OCI-LY1 (cell line): ENCODE measurements at regions not wholly inside any gene's neighbourhood (a gene's known extent, or its start where the extent isn't known, plus 50 kb on each side); places are given as distances from the start of the nearest gene placed in this dataset.

Source experiments
- H2AFZ ChIP-seq: fragments of 200-600 bp; sonication (generic), shearing (Covaris generic); 2 replicates; pipeline ENCODE4 v1.6.0; 2014; ENCODE audit warnings: antibody characterized with exemption, mild to moderate bottlenecking, low read length
- H3F3A ChIP-seq: fragments of 200-600 bp; sonication (generic), shearing (Covaris generic); 2 replicates; pipeline ENCODE4 v1.6.0; 2014; ENCODE audit warnings: mild to moderate bottlenecking, antibody characterized with exemption, low read length, moderate library complexity; ENCODE audit not compliant: insufficient read depth
- H3K27ac ChIP-seq: fragments of 200-600 bp; sonication (generic); 2 replicates; pipeline ENCODE4 v1.5.1; 2014; ENCODE audit warnings: low read length, mixed run types, mild to moderate bottlenecking, low read depth; ENCODE audit not compliant: poor library complexity, severe bottlenecking
- H3K27me3 ChIP-seq: fragments of 200-600 bp; sonication (generic); 2 replicates; pipeline ENCODE4 v1.6.0; 2014; ENCODE audit warnings: antibody characterized with exemption, mild to moderate bottlenecking, low read length, moderate library complexity; ENCODE audit not compliant: insufficient read depth
- H3K36me3 ChIP-seq: fragments of 200-600 bp; sonication (generic); 2 replicates; pipeline ENCODE4 v1.6.1; 2014; ENCODE audit warnings: mild to moderate bottlenecking, antibody characterized with exemption, low read length, moderate library complexity, mixed read lengths; ENCODE audit not compliant: insufficient read depth
- H3K4me1 ChIP-seq: fragments of 200-600 bp; sonication (generic); 2 replicates; pipeline ENCODE4 v1.5.1; 2014; ENCODE audit warnings: mild to moderate bottlenecking, low read length, moderate library complexity; ENCODE audit not compliant: insufficient read depth, severe bottlenecking
- H3K4me2 ChIP-seq: fragments of 200-600 bp; sonication (generic), shearing (Covaris generic); 2 replicates; pipeline ENCODE4 v1.6.1; 2014; ENCODE audit warnings: low read length
- H3K4me3 ChIP-seq: fragments of 200-600 bp; sonication (generic); 2 replicates; pipeline ENCODE4 v1.5.1; 2014; ENCODE audit warnings: low read length, low read depth, mild to moderate bottlenecking, mixed read lengths; ENCODE audit not compliant: poor library complexity, severe bottlenecking
- H3K79me2 ChIP-seq: fragments of 200-600 bp; shearing (Covaris generic); 2 replicates; pipeline ENCODE4 v1.6.1; 2016; ENCODE audit warnings: mixed run types, low read length, mixed read lengths; ENCODE audit not compliant: insufficient read depth
- H3K9ac ChIP-seq: fragments of 200-600 bp; sonication (generic), shearing (Covaris generic); 2 replicates; pipeline ENCODE4 v1.6.1; 2014; ENCODE audit warnings: mild to moderate bottlenecking, low read length, mixed read lengths
- H3K9me2 ChIP-seq: fragments of 200-600 bp; sonication (generic), shearing (Covaris generic); 2 replicates; pipeline ENCODE4 v1.6.1; 2014; ENCODE audit warnings: low read depth, mild to moderate bottlenecking, low read length, mixed read lengths
- H3K9me3 ChIP-seq: fragments of 200-600 bp; shearing (Covaris generic); 2 replicates; pipeline ENCODE4 v1.6.1; 2014; ENCODE audit warnings: low read length, mixed read lengths
- H4K20me1 ChIP-seq: fragments of 200-600 bp; sonication (generic), shearing (Covaris generic); 2 replicates; pipeline ENCODE4 v1.6.0; 2016; ENCODE audit warnings: mild to moderate bottlenecking, low read length; ENCODE audit not compliant: insufficient read depth
- EZH2 ChIP-seq: fragments of 200-600 bp; sonication (generic), shearing (Covaris generic); IDR thresholded peaks from 2 replicates; pipeline ENCODE4 v1.8.0; 2017; ENCODE audit warnings: borderline replicate concordance, mixed run types, mild to moderate bottlenecking, antibody characterized with exemption, low read length, moderate library complexity, mixed read lengths
- TF ChIP-seq, protein P1 (sequence below): fragments of 200-600 bp; sonication (generic), shearing (Covaris generic); IDR thresholded peaks from 2 replicates; pipeline ENCODE4 v1.5.1; 2017; ENCODE audit warnings: mild to moderate bottlenecking, antibody characterized with exemption, low read length, moderate library complexity, mixed read lengths

DNA sequence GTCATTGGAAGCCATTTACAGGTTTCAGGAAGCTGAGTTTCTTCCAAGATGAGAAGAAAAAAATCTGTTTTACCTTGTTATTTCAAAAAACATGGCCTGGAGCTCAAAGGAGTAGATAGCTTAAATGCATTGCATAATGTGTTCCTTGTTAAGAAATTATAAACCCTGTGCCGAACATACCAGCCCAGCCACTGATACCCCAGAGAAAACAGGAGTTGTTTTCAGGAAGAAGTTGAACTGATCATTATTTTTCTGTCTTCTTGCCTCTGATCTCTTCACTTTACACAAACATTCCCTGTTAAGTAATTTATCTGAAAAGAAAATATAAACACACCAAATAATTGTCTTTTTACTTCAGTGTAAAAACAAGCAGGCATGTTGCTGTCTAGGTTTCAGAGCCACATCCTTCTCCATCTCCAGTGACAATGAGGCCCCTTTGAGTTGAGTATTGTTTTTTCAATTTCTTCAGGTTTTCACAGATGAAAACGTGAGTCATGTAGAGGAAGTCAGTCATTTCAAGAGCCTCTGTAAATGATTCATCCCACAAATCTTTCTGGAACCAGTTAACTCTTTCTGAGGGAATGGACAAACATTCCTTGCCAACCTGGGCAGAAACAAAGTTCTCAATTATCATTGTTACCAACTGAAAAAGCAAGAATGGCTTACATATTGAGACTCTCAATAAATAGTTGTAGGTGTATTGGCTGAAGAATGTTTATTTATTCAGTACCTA lies 244.2 kb downstream of the IPMK start:
- Histone ChIP-seq H3K4me1 (no peaks in the 10 kb centered on the region), H3K9me3 (no peaks in the 10 kb centered on the region), H3F3A (no peaks in the 10 kb centered on the region), H3K27ac (no peak overlapping the region), H3K79me2 (no peaks in the 10 kb centered on the region), H4K20me1 (no peaks in the 10 kb centered on the region), H2AFZ (no peak overlapping the region), H3K36me3 (no peaks in the 10 kb centered on the region), H3K4me2 (no peak overlapping the region), H3K9me2 (no peaks in the 10 kb centered on the region), H3K4me3 (no peak overlapping the region), H3K9ac (no peak overlapping the region), H3K27me3 (no peaks in the 10 kb centered on the region)
- TF ChIP-seq, protein P1, sequence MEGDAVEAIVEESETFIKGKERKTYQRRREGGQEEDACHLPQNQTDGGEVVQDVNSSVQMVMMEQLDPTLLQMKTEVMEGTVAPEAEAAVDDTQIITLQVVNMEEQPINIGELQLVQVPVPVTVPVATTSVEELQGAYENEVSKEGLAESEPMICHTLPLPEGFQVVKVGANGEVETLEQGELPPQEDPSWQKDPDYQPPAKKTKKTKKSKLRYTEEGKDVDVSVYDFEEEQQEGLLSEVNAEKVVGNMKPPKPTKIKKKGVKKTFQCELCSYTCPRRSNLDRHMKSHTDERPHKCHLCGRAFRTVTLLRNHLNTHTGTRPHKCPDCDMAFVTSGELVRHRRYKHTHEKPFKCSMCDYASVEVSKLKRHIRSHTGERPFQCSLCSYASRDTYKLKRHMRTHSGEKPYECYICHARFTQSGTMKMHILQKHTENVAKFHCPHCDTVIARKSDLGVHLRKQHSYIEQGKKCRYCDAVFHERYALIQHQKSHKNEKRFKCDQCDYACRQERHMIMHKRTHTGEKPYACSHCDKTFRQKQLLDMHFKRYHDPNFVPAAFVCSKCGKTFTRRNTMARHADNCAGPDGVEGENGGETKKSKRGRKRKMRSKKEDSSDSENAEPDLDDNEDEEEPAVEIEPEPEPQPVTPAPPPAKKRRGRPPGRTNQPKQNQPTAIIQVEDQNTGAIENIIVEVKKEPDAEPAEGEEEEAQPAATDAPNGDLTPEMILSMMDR, result no peak
- no peak for TF ChIP-seq EZH2

DNA sequence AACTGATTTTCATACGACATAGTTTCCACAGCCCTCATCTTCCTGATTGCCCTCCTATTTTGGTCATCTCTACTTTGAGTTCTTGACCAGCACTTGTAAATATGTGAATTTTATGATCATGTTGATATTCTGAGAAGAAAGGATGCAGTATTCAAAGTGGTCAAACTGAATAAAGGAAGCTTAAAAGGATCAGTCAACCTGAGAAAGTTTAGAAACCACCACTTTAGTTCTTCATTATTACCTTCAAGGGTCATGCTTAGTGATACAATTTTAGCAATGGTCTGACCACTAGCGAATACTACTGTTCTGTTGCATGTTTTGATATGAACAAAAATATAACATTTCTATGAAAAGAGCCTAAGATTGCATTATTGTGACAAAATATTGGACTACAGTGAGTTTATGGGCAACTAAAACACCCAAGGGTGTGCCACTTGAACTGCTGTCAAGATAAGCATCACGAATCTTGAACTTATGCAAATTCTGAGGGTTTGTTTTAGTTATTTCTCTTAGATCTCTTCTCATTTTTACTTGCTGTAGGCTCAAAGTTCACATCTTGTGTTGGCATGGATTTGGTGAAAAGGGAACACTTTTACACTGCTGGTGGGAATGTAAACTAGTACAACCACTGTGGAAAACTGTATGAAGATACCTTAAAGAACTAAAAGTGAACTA lies 247.7 kb downstream of the IPMK start:
- no peaks in the 10 kb centered on the region for H3K27me3 ChIP-seq
- H3K9ac ChIP-seq, result no peak overlapping the region
- H3K4me2 ChIP-seq, result no peak overlapping the region
- H2AFZ ChIP-seq, result no peak overlapping the region
- no peaks in the 10 kb centered on the region for H3F3A ChIP-seq
- H3K9me2 ChIP-seq, result no peaks in the 10 kb centered on the region
- H3K36me3 ChIP-seq, result no peaks in the 10 kb centered on the region
- H3K4me1 ChIP-seq, result no peaks in the 10 kb centered on the region
- no peaks in the 10 kb centered on the region for H4K20me1 ChIP-seq
- TF ChIP-seq, protein P1, result no peak
- no peak for TF ChIP-seq EZH2
- H3K27ac ChIP-seq, result no peak overlapping the region
- no peaks in the 10 kb centered on the region for H3K9me3 ChIP-seq
- H3K79me2 ChIP-seq, result no peaks in the 10 kb centered on the region
- no peak overlapping the region for H3K4me3 ChIP-seq

DNA sequence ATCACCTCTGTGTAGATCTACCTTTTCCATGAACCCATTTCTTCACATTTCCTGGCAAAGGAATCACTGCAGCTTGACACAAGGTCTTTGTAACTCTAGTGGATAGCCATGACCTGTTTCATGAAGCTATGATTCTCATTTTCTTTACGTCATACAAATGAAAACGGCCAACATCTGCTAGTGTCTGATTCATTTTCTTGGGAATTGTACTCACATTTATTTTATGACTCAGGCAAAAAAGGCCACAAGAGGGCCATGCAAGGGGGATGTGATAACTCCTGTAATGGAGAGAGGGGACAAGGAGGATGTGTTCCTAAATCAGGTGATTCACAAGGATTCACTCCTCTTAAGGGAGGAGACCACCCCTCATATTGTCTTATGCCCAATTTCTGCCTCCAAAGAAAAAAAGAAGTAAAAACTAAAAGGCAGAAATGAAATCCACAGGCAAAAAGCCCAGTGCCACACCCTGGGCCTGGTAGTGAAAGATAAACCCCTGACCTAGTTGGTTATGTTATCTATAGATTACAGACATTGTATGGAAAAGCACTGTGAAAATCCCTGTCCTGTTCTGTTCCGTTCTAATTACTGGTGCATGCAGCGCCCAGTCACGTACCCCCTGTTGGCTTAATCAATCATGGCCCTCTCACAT lies 249.9 kb downstream of the IPMK start:
- Histone ChIP-seq H3K27ac (no peak overlapping the region), H3K9ac (no peak overlapping the region), H3K27me3 (no peaks in the 10 kb centered on the region), H3K4me3 (no peak overlapping the region), H2AFZ (no peak overlapping the region), H3K4me1 (no peaks in the 10 kb centered on the region), H3K36me3 (no peaks in the 10 kb centered on the region), H3K9me3 (no peaks in the 10 kb centered on the region), H3K9me2 (no peaks in the 10 kb centered on the region), H3K4me2 (no peak overlapping the region), H3K79me2 (no peaks in the 10 kb centered on the region), H4K20me1 (no peaks in the 10 kb centered on the region), H3F3A (no peaks in the 10 kb centered on the region)
- TF ChIP-seq, protein P1, result no peak
- TF ChIP-seq EZH2, result no peak
